ENCODE measurements at regions not wholly inside any gene's neighbourhood (a gene's known extent, or its start where the extent isn't known, plus 50 kb on each side); places are given as distances from the start of the nearest gene placed in this dataset.

GRCh38 chr4:111713276-111713675 lies 432.0 kb upstream of the FAM241A start:
- H3K36me3 ChIP-seq (ENCODE audit: insufficient read depth, low read length), result no peaks in the 10 kb centered on the region

GRCh38 chr4:111717921-111718320 lies 427.3 kb upstream of the FAM241A start:
- H3K27ac ChIP-seq (ENCODE audit: low read depth, low read length, poor library complexity, severe bottlenecking), result no peak overlapping the region

More at GRCh38 chr4:111713276-111713675, 432.0 kb upstream of the FAM241A start:
- no peaks in the 10 kb centered on the region for H3K9me2 ChIP-seq (ENCODE audit: insufficient read depth, low read length)
- ChIA-PET POLR2A (interaction anchor here (0.5 kb wide), 1 partner anchor 127 kb away, joined by 5 read pairs; no protein-coding TSS in a partner anchor), CTCF (ENCODE audit: unreplicated experiment) (no interaction called here)
- TF ChIP-seq EZH2phosphoT487 (IDR thresholded peaks at IDR 0.05; ENCODE audit: borderline replicate concordance, low read depth, low read length), result no peak
- no peak for TF ChIP-seq CTCF (conservative IDR thresholded peaks at IDR 0.05; ENCODE audit: low read length)
- no peak for DNase-seq (ENCODE audit: low spot score)
- no TSS peak for BruUV-seq (replicated peaks)
- no peak overlapping the region for H2AFZ ChIP-seq (ENCODE audit: low read length)
- no peaks in the 10 kb centered on the region for H4K20me1 ChIP-seq (ENCODE audit: insufficient read depth, low read length)
- no peak overlapping the region for H3K27ac ChIP-seq (ENCODE audit: low read depth, low read length, poor library complexity, severe bottlenecking)
- H3K4me2 ChIP-seq (ENCODE audit: low read length), result no peak overlapping the region
- intact Hi-C loops (cut with micrococcal nuclease; ENCODE audit: unreplicated experiment), result no loop called here
- no peak overlapping the region for H3K4me3 ChIP-seq (ENCODE audit: low read depth, low read length, poor library complexity, severe bottlenecking)
- H3K9me3 ChIP-seq (ENCODE audit: low read length), result no peaks in the 10 kb centered on the region
- no peaks in the 10 kb centered on the region for H3K79me2 ChIP-seq (ENCODE audit: insufficient read depth, low read depth, low read length)
- no peaks in the 10 kb centered on the region for H3K4me1 ChIP-seq (ENCODE audit: insufficient read depth, low read length, poor library complexity, severe bottlenecking)

More at GRCh38 chr4:111717921-111718320, 427.3 kb upstream of the FAM241A start:
- no peaks in the 10 kb centered on the region for H3K36me3 ChIP-seq (ENCODE audit: insufficient read depth, low read length)
- no TSS peak for BruUV-seq (replicated peaks)
- no peaks in the 10 kb centered on the region for H3K9me3 ChIP-seq (ENCODE audit: low read length)
- no peaks in the 10 kb centered on the region for H3K4me1 ChIP-seq (ENCODE audit: insufficient read depth, low read length, poor library complexity, severe bottlenecking)
- H3K4me2 ChIP-seq (ENCODE audit: low read length), result no peak overlapping the region
- no peak overlapping the region for H3K4me3 ChIP-seq (ENCODE audit: low read depth, low read length, poor library complexity, severe bottlenecking)
- intact Hi-C loops (cut with micrococcal nuclease; ENCODE audit: unreplicated experiment), result no loop called here
- POLR2A ChIA-PET, result interaction anchor here (0.7 to 1.2 kb wide), 2 partner anchors 15 to 36 kb away, joined by 3 to 5 read pairs; no protein-coding TSS in a partner anchor
- no peak overlapping the region for H2AFZ ChIP-seq (ENCODE audit: low read length)
- H3K79me2 ChIP-seq (ENCODE audit: insufficient read depth, low read depth, low read length), result no peaks in the 10 kb centered on the region
- H4K20me1 ChIP-seq (ENCODE audit: insufficient read depth, low read length), result no peaks in the 10 kb centered on the region
- CTCF ChIA-PET (ENCODE audit: unreplicated experiment), result no interaction called here
- H3K9me2 ChIP-seq (ENCODE audit: insufficient read depth, low read length), result no peaks in the 10 kb centered on the region
- TF ChIP-seq EZH2phosphoT487 (IDR thresholded peaks at IDR 0.05; ENCODE audit: borderline replicate concordance, low read depth, low read length) (no peak), CTCF (conservative IDR thresholded peaks at IDR 0.05; ENCODE audit: low read length) (no peak)
- DNase-seq (ENCODE audit: low spot score), result no peak

All from OCI-LY7 (cell line).